Ovary (tissue), 7 donors: ENCODE measurements at regions not wholly inside any gene's neighbourhood (a gene's known extent, or its start where the extent isn't known, plus 50 kb on each side); places are given as distances from the start of the nearest gene placed in this dataset.

Experiments
- DNase-seq, 5 donors: peaks; one replicate each; pipeline ENCODE4 v3.0.0-alpha.2; 2019 to 2020
- H3K27ac ChIP-seq, 2 donors: fragments of 200-600 bp; one replicate each; pipeline versions ENCODE4 v1.5.1 to v1.8.0; 2019 to 2022
- H3K27me3 ChIP-seq: fragments of 200-600 bp; one replicate; pipeline ENCODE4 v1.8.0; 2022
- H3K36me3 ChIP-seq: fragments of 200-600 bp; sonication (generic); one replicate; pipeline ENCODE4 v1.5.1; 2019
- H3K4me1 ChIP-seq: one replicate; pipeline ENCODE4 v1.8.1; 2013; ENCODE audit warnings: mild to moderate bottlenecking, moderate library complexity; ENCODE audit not compliant: insufficient read depth
- H3K4me3 ChIP-seq: fragments of 200-600 bp; sonication (generic); one replicate; pipeline ENCODE4 v1.5.1; 2017
- H3K9me3 ChIP-seq, 2 donors: fragments of 200-600 bp in 1 of 2; sonication (generic) in 1 of 2; one replicate each; pipeline versions ENCODE4 v1.5.1 to v1.8.1; 2013 to 2019; ENCODE audit warnings: mild to moderate bottlenecking in 1 of 2, moderate library complexity in 1 of 2
- EP300 ChIP-seq: sonication (generic); formaldehyde crosslinking; IDR thresholded peaks from one replicate; pipeline ENCODE4 v1.6.1; 2017; ENCODE audit warnings: antibody characterized with exemption
- POLR2A ChIP-seq: fragments of 450-650 bp; IDR thresholded peaks from one replicate; pipeline ENCODE4 v1.6.1; 2017; ENCODE audit warnings: antibody characterized with exemption, mild to moderate bottlenecking, moderate library complexity
- WGBS, 3 donors: extraction: QIAGEN DNeasy Blood & Tissue Kit in 1 of 3; methylation state at CpG; one replicate each; pipeline versions ENCODE4 v1.1.5 to v1.1.7; 2013 to 2017; 5-methylcytosine and 5-hydroxymethylcytosine counted together
- intact Hi-C, 4 donors: fragments of 100-400 bp; cut with DNase I; formaldehyde crosslinking; loops; one replicate each; pipeline versions ENCODE4 v1.11.0 to v1.15.1; 2022 to 2023
- TF ChIP-seq, protein P1 (sequence below), 3 donors: fragments of 450-650 bp in 2 of 3; fragments of 200-600 bp in 1 of 3; IDR thresholded peaks; one replicate each; pipeline versions ENCODE4 v1.5.1 to v1.8.0; 2016 to 2022; ENCODE audit warnings: antibody characterized with exemption in 3 of 3, mild to moderate bottlenecking in 1 of 3
- donor health status: DM: no; HTN: no; CAD: no; lungs with moderate emphysema.
- donor health status: DM: no; HTN: no; CAD: no.
- donor health status: Bipolar disorder and iron deficiency.
- donor health status: DM: no; HTN: no; CAD: no.
- donor health status: DM: yes; HTN: yes; CAD: no.

DNA sequence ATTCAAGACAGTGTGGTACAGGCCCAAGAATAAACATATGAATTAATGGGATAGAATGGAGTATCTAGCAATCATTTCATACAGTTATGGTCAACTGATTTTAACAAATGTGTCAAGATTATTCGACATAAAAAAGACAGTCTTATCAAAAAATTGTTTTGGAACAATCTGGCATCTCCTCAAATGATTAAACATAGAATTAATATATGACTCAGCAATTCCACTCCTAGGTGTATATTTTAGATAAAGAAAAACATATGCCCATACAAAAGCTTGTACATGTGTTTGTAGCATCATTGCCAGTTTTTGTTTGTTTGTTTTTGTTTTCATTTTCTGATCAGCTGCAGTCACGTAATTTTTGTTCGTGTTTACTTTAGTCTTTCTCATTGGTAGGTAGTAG, 1188.3 kb downstream of the BRINP3 start:
- H3K27me3 ChIP-seq = no peaks in the 10 kb centered on the region
- no peak overlapping the region for H3K4me3 ChIP-seq
- WGBS, 3 donors = 63 to 82% (median 69%) methylated on average over 3 of the region's 3 CpGs
- no peaks in the 10 kb centered on the region for H3K9me3 ChIP-seq
- intact Hi-C loops = no loop called here
- no peaks in the 10 kb centered on the region for H3K4me1 ChIP-seq
- DNase-seq = no peak
- no peak overlapping the region for H3K27ac ChIP-seq
- TF ChIP-seq EP300 = no peak
- TF ChIP-seq POLR2A = no peak
- TF ChIP-seq, protein P1, sequence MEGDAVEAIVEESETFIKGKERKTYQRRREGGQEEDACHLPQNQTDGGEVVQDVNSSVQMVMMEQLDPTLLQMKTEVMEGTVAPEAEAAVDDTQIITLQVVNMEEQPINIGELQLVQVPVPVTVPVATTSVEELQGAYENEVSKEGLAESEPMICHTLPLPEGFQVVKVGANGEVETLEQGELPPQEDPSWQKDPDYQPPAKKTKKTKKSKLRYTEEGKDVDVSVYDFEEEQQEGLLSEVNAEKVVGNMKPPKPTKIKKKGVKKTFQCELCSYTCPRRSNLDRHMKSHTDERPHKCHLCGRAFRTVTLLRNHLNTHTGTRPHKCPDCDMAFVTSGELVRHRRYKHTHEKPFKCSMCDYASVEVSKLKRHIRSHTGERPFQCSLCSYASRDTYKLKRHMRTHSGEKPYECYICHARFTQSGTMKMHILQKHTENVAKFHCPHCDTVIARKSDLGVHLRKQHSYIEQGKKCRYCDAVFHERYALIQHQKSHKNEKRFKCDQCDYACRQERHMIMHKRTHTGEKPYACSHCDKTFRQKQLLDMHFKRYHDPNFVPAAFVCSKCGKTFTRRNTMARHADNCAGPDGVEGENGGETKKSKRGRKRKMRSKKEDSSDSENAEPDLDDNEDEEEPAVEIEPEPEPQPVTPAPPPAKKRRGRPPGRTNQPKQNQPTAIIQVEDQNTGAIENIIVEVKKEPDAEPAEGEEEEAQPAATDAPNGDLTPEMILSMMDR (IDR thresholded peaks at IDR 0.05) = no peak
- no peaks in the 10 kb centered on the region for H3K36me3 ChIP-seq

DNA sequence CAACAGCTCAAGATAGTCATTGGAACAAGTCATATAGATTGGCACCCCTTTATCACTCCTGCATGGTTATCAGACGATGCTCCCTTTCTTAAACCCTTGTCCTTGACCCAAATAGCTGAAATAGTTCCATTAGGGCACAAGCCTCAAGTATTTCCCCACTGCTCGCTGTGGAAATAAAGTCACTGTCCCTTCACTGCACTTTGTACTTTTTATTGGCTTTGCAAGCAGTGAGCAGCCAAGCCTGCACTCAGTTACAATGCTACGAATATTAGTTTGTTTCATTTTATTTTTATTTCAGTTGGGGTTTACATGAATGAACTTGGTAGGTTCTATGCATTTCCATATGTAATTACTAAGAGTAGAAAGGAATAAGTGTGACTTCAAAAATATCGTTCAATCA, 1176.4 kb downstream of the BRINP3 start:
- H3K27ac ChIP-seq = no peak overlapping the region
- no peak for DNase-seq
- intact Hi-C loops = no loop called here
- H3K27me3 ChIP-seq = no peaks in the 10 kb centered on the region
- H3K9me3 ChIP-seq = no peaks in the 10 kb centered on the region
- H3K4me3 ChIP-seq = no peak overlapping the region
- H3K4me1 ChIP-seq = no peaks in the 10 kb centered on the region
- TF ChIP-seq, protein P1 (IDR thresholded peaks at IDR 0.05) = no peak
- TF ChIP-seq POLR2A (no peak), EP300 (no peak)
- 68 to 75% (median 68%) methylated on average over 4 of the region's 4 CpGs for WGBS, 3 donors
- H3K36me3 ChIP-seq = no peaks in the 10 kb centered on the region

DNA sequence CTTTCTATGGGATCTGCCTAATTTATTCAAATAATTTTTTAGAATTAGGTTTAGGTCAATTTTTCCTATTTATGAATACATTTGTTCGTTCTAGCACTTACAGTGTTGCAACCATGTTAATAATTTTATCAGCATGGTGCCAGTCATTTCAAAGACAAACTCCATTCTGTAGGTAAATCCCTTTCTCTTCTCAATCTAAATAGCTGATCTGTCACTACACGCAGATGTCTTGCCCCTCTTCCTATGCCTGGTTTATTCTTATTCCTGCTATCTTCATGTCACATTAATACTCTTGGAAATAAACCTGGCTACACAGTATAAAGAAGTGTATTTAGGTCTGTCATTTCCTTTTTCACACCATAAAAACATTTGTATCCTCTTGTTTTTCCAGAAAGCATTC, 1172.4 kb downstream of the BRINP3 start:
- Histone ChIP-seq H3K36me3 (no peaks in the 10 kb centered on the region), H3K4me1 (no peaks in the 10 kb centered on the region), H3K27ac (no peak overlapping the region), H3K27me3 (no peaks in the 10 kb centered on the region), H3K4me3 (no peak overlapping the region), H3K9me3 (no peaks in the 10 kb centered on the region)
- intact Hi-C loops = no loop called here
- DNase-seq = no peak
- 81 to 85% (median 83%) methylated on average over 2 of the region's 2 CpGs for WGBS, 3 donors
- TF ChIP-seq EP300 (no peak), POLR2A (no peak)
- TF ChIP-seq, protein P1 (IDR thresholded peaks at IDR 0.05) = no peak

- WGBS, 3 donors = 67 to 88% (median 86%) methylated on average over 2 of the region's 2 CpGs
- Histone ChIP-seq H3K4me3 (no peak overlapping the region), H3K9me3 (no peaks in the 10 kb centered on the region), H3K27me3 (no peaks in the 10 kb centered on the region), H3K27ac (no peak overlapping the region), H3K36me3 (no peaks in the 10 kb centered on the region), H3K4me1 (no peaks in the 10 kb centered on the region)
- intact Hi-C loops = no loop called here
- DNase-seq = no peak
- TF ChIP-seq, protein P1 (IDR thresholded peaks at IDR 0.05) = no peak
- TF ChIP-seq EP300 = no peak
Observed at GRCh38 chr1:189311915-189312314, 1165.7 kb downstream of the BRINP3 start.

DNA sequence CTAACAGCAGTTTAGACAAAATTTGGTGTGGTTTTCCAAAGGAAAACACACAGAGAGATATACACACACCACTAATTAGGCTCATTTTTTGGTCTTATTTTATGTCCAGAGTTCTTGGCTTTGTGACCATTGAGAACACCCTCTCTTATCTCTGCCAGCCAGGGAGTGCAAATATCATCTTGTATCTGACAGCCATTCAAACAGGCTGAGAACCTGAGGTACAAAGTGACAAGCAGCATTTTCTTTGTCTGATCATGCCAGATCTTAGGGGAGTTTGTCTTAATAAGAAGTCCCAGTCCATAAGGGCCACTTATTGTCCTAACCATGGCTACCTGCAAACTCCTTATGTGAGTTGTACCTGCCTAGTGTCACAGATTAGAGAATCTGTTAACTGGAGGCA, 1165.2 kb downstream of the BRINP3 start:
- DNase-seq = no peak
- H3K4me3 ChIP-seq = no peak overlapping the region
- no peak overlapping the region for H3K27ac ChIP-seq
- H3K4me1 ChIP-seq = no peaks in the 10 kb centered on the region
- H3K36me3 ChIP-seq = no peaks in the 10 kb centered on the region
- H3K27me3 ChIP-seq = no peaks in the 10 kb centered on the region
- intact Hi-C loops = no loop called here
- TF ChIP-seq POLR2A (no peak), EP300 (no peak)
- TF ChIP-seq, protein P1 (IDR thresholded peaks at IDR 0.05) = no peak
- no peaks in the 10 kb centered on the region for H3K9me3 ChIP-seq
